Loucy (cell line): ENCODE measurements at regions not wholly inside any gene's neighbourhood (a gene's known extent, or its start where the extent isn't known, plus 50 kb on each side); places are given as distances from the start of the nearest gene placed in this dataset.

Experiments used
- H2AFZ ChIP-seq: fragments of 200-600 bp; sonication (generic); 2 replicates; pipeline ENCODE4 v1.6.0; 2016; ENCODE audit warnings: antibody characterized with exemption, mild to moderate bottlenecking, low read length, moderate library complexity
- H3F3A ChIP-seq: fragments of 200-600 bp; 2 replicates; pipeline ENCODE4 v1.6.0; 2016; ENCODE audit warnings: antibody characterized with exemption, low read depth, mild to moderate bottlenecking
- H3K27me3 ChIP-seq: fragments of 200-600 bp; sonication (generic); 2 replicates; pipeline ENCODE4 v1.6.1; 2014; ENCODE audit warnings: low read length, mild to moderate bottlenecking; ENCODE audit not compliant: insufficient read depth, poor library complexity, severe bottlenecking
- H3K36me3 ChIP-seq: fragments of 200-600 bp; sonication (generic); 2 replicates; pipeline ENCODE4 v1.6.1; 2016; ENCODE audit warnings: low read length; ENCODE audit not compliant: insufficient read depth
- H3K4me1 ChIP-seq: fragments of 200-600 bp; sonication (generic); 2 replicates; pipeline ENCODE4 v1.5.1; 2014; ENCODE audit warnings: low read length, mild to moderate bottlenecking; ENCODE audit not compliant: insufficient read depth, poor library complexity, severe bottlenecking
- H3K4me2 ChIP-seq: fragments of 200-600 bp; sonication (generic); 2 replicates; pipeline ENCODE4 v1.6.0; 2014; ENCODE audit warnings: antibody characterized with exemption, low read length, low read depth, mild to moderate bottlenecking; ENCODE audit not compliant: poor library complexity, severe bottlenecking
- H3K4me3 ChIP-seq: fragments of 200-600 bp; sonication (generic); 2 replicates; pipeline ENCODE4 v1.5.1; 2014; ENCODE audit warnings: low read length, mild to moderate bottlenecking, mixed read lengths; ENCODE audit not compliant: poor library complexity, severe bottlenecking
- H3K79me2 ChIP-seq: fragments of 200-600 bp; sonication (generic); 2 replicates; pipeline ENCODE4 v1.6.1; 2014; ENCODE audit warnings: low read length; ENCODE audit not compliant: insufficient read depth
- H3K9ac ChIP-seq: fragments of 200-600 bp; sonication (generic); 2 replicates; pipeline ENCODE4 v1.6.0; 2014; ENCODE audit warnings: mild to moderate bottlenecking, low read depth, low read length, moderate library complexity; ENCODE audit not compliant: poor library complexity, severe bottlenecking
- H3K9me2 ChIP-seq: fragments of 200-600 bp; sonication (generic); replicated peaks from 2 replicates; pipeline ENCODE4 v1.6.1; 2016; ENCODE audit warnings: low read depth, low read length, mixed read lengths
- H3K9me3 ChIP-seq: fragments of 200-600 bp; sonication (generic); 2 replicates; pipeline ENCODE4 v1.6.1; 2014; ENCODE audit warnings: mild to moderate bottlenecking, antibody characterized with exemption, low read length, low read depth; ENCODE audit not compliant: insufficient read depth
- H4K20me1 ChIP-seq: fragments of 200-600 bp; sonication (generic); 2 replicates; pipeline ENCODE4 v1.6.0; 2014; ENCODE audit warnings: antibody characterized with exemption, low read length, mild to moderate bottlenecking; ENCODE audit not compliant: insufficient read depth, poor library complexity, severe bottlenecking
- EZH2phosphoT487 ChIP-seq: fragments of 200-600 bp; IDR thresholded peaks from 2 replicates; pipeline ENCODE4 v1.6.1; 2018; ENCODE audit warnings: antibody characterized with exemption, mild to moderate bottlenecking, moderate library complexity, borderline replicate concordance
- TF ChIP-seq, protein P1 (sequence below): fragments of 200-600 bp; sonication (generic); conservative IDR thresholded peaks from 2 replicates; pipeline ENCODE4 v1.5.1; 2014; ENCODE audit warnings: mild to moderate bottlenecking, antibody characterized with exemption, low read length

DNA sequence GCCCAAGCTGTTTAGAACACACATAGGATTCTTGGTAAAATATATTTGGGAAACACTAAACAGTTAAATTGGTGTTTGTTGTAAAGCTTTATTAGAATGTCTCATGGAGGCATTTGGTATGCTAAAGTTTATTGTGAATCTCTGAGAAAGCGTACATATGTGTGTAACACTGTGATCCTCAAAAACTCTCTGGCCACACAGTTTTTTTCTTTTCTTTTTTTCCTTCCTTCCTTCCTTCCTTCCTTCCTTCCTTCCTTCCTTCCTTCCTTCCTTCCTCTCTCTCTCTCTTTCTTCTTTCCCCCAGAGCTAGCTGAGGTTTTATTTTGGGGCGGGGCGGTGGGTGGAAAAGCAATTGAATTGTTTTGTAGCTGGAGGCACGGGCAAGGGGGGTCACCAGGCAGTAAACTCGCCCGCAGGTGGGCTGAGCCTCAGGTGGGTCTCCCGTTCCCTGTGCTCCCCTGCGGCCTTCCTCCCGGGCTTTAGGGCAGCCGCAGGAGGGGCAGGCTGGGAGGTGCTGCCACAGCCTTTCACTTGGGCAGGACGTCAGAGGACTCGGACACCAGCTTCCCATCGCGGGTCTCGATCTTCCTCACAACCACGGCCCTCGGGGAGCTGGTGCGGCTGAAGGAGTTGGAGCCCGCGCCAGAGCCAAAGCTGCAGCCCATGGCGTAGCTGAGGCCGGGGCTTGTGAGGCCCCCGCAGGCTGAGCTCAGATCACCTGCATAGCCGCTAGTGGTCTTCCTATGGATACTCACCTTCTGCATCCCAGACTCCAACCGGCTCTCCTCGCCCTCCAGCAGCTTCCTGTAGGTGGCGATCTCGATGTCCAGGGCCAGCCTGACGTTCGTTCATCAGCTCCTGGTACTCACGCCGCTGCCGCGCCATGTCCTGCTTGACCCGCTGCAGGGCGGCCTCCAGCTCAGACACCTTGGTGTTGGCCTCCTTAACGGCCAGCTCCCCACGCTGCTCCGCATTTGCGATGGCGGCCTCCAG, 459.0 kb downstream of the GATA3 start:
- Histone ChIP-seq H3K4me3 (no peak overlapping the region), H4K20me1 (no peaks in the 10 kb centered on the region), H3K4me2 (no peak overlapping the region), H3F3A (no peaks in the 10 kb centered on the region), H3K9me2 (no peaks in the 10 kb centered on the region), H3K4me1 (no peaks in the 10 kb centered on the region), H2AFZ (no peak overlapping the region), H3K27me3 (no peaks in the 10 kb centered on the region), H3K36me3 (no peaks in the 10 kb centered on the region), H3K79me2 (no peaks in the 10 kb centered on the region), H3K9ac (no peak overlapping the region), H3K9me3 (no peaks in the 10 kb centered on the region)
- TF ChIP-seq EZH2phosphoT487, result no peak
- TF ChIP-seq, protein P1, sequence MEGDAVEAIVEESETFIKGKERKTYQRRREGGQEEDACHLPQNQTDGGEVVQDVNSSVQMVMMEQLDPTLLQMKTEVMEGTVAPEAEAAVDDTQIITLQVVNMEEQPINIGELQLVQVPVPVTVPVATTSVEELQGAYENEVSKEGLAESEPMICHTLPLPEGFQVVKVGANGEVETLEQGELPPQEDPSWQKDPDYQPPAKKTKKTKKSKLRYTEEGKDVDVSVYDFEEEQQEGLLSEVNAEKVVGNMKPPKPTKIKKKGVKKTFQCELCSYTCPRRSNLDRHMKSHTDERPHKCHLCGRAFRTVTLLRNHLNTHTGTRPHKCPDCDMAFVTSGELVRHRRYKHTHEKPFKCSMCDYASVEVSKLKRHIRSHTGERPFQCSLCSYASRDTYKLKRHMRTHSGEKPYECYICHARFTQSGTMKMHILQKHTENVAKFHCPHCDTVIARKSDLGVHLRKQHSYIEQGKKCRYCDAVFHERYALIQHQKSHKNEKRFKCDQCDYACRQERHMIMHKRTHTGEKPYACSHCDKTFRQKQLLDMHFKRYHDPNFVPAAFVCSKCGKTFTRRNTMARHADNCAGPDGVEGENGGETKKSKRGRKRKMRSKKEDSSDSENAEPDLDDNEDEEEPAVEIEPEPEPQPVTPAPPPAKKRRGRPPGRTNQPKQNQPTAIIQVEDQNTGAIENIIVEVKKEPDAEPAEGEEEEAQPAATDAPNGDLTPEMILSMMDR, result peak; percentile 23; the same call in 1 of the 2 replicates

DNA sequence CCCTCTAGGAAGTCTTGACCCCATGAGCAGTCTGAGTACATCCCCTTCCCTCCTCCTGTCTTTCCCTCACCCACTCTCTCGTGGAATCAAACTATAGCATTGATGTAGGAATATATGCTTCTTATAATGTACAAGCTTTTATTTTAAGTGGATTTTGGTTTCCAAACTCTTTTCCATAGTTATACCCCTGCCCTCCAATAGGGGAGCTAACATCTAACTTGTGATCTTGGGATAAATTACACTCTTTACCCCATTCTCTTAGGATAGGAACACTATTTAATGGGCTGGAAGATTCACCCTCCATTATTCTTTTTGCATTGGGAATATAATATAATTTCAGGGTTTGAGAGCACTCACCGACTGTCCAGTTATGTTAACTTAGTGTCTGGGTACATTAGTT, 465.9 kb downstream of the GATA3 start:
- Histone ChIP-seq H3K79me2 (no peaks in the 10 kb centered on the region), H3F3A (no peaks in the 10 kb centered on the region), H3K9me3 (no peaks in the 10 kb centered on the region), H3K4me1 (no peaks in the 10 kb centered on the region), H3K9ac (no peak overlapping the region), H2AFZ (no peak overlapping the region), H3K9me2 (no peaks in the 10 kb centered on the region), H3K27me3 (no peaks in the 10 kb centered on the region), H3K4me2 (no peak overlapping the region), H3K36me3 (no peaks in the 10 kb centered on the region), H4K20me1 (no peaks in the 10 kb centered on the region), H3K4me3 (no peak overlapping the region)
- TF ChIP-seq EZH2phosphoT487, result no peak
- TF ChIP-seq, protein P1, result peak; percentile 24; the same call in 1 of the 2 replicates

DNA sequence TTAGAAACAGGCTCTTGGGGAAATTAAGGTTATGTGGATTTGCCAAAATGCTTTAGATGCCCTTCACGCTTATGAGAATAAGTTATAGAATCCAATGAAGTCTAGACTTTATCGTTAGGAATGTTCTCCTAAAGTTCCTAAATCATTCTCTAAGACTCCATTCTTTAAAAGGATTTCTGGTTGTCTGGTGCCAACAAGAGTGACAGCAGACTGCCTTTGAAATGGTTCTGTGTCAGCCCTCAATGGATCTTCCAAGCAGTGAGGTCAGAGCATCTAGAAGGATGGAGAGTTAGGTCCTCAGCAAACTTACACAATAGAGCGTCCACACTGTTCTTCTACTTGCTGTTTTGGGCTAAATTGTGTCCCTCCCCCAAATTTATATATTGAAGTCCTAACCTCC, 473.3 kb downstream of the GATA3 start:
- H3K4me2 ChIP-seq, result no peak overlapping the region
- no peak overlapping the region for H3K9ac ChIP-seq
- H3K4me1 ChIP-seq, result no peaks in the 10 kb centered on the region
- H3F3A ChIP-seq, result no peaks in the 10 kb centered on the region
- no peaks in the 10 kb centered on the region for H3K9me3 ChIP-seq
- no peaks in the 10 kb centered on the region for H4K20me1 ChIP-seq
- H3K36me3 ChIP-seq, result no peaks in the 10 kb centered on the region
- no peaks in the 10 kb centered on the region for H3K27me3 ChIP-seq
- H2AFZ ChIP-seq, result no peak overlapping the region
- TF ChIP-seq, protein P1, result no peak
- no peak for TF ChIP-seq EZH2phosphoT487
- H3K4me3 ChIP-seq, result no peak overlapping the region
- H3K79me2 ChIP-seq, result no peaks in the 10 kb centered on the region
- H3K9me2 ChIP-seq, result no peaks in the 10 kb centered on the region
